GM23248 (cell line): ENCODE measurements at regions not wholly inside any gene's neighbourhood (a gene's known extent, or its start where the extent isn't known, plus 50 kb on each side); places are given as distances from the start of the nearest gene placed in this dataset.

Source experiments
- EZH2 ChIP-seq: fragments of 200-600 bp; sonication (generic); IDR thresholded peaks from 2 replicates; pipeline ENCODE4 v1.6.1; 2018; ENCODE audit warnings: antibody characterized with exemption, mild to moderate bottlenecking; ENCODE audit not compliant: insufficient read depth, poor library complexity, severe bottlenecking
- EZH2phosphoT487 ChIP-seq: fragments of 200-600 bp; sonication (generic); IDR thresholded peaks from 2 replicates; pipeline ENCODE4 v1.6.1; 2018; ENCODE audit warnings: antibody characterized with exemption, moderate library complexity, mild to moderate bottlenecking, low read depth; ENCODE audit not compliant: insufficient read depth

DNA sequence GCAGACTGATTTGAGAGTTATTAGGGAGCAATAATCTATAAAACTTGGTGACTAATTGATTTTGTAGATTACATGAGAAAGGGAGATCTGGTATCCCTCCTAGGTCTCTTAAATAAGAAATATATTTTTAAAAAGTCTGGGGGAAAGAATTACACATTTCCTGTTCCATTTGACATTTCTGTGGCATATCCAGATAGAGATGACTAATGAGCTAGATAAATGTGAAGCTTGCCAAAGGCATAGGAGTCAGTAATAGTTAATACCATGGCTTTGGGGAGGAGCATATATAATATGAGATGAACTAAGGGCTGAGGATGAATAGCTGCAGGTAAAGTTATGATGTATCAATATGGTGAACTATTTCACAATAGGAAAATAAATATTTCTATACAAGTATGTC is 663.7 kb downstream of the PTPRC start:
- TF ChIP-seq EZH2phosphoT487, result no peak
- no peak for TF ChIP-seq EZH2
